Keratinocyte (primary cell): ENCODE measurements at regions not wholly inside any gene's neighbourhood (a gene's known extent, or its start where the extent isn't known, plus 50 kb on each side); places are given as distances from the start of the nearest gene placed in this dataset.

Experiments used
- EZH2 ChIP-seq: IDR thresholded peaks from one replicate; pipeline ENCODE4 v1.6.1; 2012; ENCODE audit warnings: inconsistent platforms, mild to moderate bottlenecking, low read length, moderate library complexity
- TF ChIP-seq, protein P1 (sequence below), 3 experiments: IDR thresholded peaks in 1 of 3; conservative IDR thresholded peaks in 1 of 3; optimal IDR thresholded peaks in 1 of 3; 2 replicates in 2 of 3; 3 replicates in 1 of 3; pipeline versions ENCODE3 to v1.5.1; 2011; ENCODE audit warnings: low read length in 3 of 3, mild to moderate bottlenecking in 3 of 3, moderate library complexity in 2 of 3, control low read depth in 1 of 3, inconsistent platforms in 1 of 3; ENCODE audit not compliant: insufficient read depth in 2 of 3; ENCODE audit errors: extremely low read depth in 1 of 3

GRCh38 chr9:105187781-105188180 lies 56.7 kb upstream of the SLC44A1 start:
- TF ChIP-seq, protein P1, sequence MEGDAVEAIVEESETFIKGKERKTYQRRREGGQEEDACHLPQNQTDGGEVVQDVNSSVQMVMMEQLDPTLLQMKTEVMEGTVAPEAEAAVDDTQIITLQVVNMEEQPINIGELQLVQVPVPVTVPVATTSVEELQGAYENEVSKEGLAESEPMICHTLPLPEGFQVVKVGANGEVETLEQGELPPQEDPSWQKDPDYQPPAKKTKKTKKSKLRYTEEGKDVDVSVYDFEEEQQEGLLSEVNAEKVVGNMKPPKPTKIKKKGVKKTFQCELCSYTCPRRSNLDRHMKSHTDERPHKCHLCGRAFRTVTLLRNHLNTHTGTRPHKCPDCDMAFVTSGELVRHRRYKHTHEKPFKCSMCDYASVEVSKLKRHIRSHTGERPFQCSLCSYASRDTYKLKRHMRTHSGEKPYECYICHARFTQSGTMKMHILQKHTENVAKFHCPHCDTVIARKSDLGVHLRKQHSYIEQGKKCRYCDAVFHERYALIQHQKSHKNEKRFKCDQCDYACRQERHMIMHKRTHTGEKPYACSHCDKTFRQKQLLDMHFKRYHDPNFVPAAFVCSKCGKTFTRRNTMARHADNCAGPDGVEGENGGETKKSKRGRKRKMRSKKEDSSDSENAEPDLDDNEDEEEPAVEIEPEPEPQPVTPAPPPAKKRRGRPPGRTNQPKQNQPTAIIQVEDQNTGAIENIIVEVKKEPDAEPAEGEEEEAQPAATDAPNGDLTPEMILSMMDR (optimal IDR thresholded peaks at IDR 0.05 in 1 of 3, IDR thresholded peaks at IDR 0.05 in 1 of 3, conservative IDR thresholded peaks at IDR 0.05 in 1 of 3; ENCODE audit: extremely low read depth in 1 of 3, insufficient read depth in 2 of 3, low read length in 3 of 3) = no peak
- no peak for TF ChIP-seq EZH2
